Osteocyte (in vitro differentiated cells): ENCODE measurements at regions not wholly inside any gene's neighbourhood (a gene's known extent, or its start where the extent isn't known, plus 50 kb on each side); places are given as distances from the start of the nearest gene placed in this dataset.
"Not testable (repeated sequence)": the region's sequence is repeated elsewhere in the genome, so short reads cannot be mapped to it uniquely, and the experiment has no call there.

Experiments used
- DNase-seq: peaks from one replicate; pipeline ENCODE4 v3.0.0; 2021; ENCODE audit warnings: mixed read lengths; ENCODE audit not compliant: unreplicated experiment; ENCODE audit errors: extremely low spot score
- H3K27ac Mint-ChIP-seq: one replicate; pipeline ENCODE4 v1.8.0; 2021; ENCODE audit warnings: mild to moderate bottlenecking, mixed read lengths; ENCODE audit not compliant: unreplicated experiment
- H3K27me3 Mint-ChIP-seq: one replicate; pipeline ENCODE4 v1.8.0; 2021; ENCODE audit warnings: mixed read lengths; ENCODE audit not compliant: unreplicated experiment
- H3K36me3 Mint-ChIP-seq: one replicate; pipeline ENCODE4 v1.8.0; 2021; ENCODE audit warnings: mixed read lengths; ENCODE audit not compliant: unreplicated experiment
- H3K4me1 Mint-ChIP-seq: one replicate; pipeline ENCODE4 v1.8.0; 2021; ENCODE audit warnings: mixed read lengths; ENCODE audit not compliant: unreplicated experiment
- H3K4me3 Mint-ChIP-seq: one replicate; pipeline ENCODE4 v1.8.0; 2021; ENCODE audit warnings: mild to moderate bottlenecking, moderate library complexity, mixed read lengths; ENCODE audit not compliant: unreplicated experiment
- H3K9me3 Mint-ChIP-seq: one replicate; pipeline ENCODE4 v1.8.0; 2021; ENCODE audit warnings: mixed read lengths; ENCODE audit not compliant: unreplicated experiment
- CTCF ChIP-seq: fragments of 200-600 bp; sonication (generic); IDR thresholded peaks from 2 replicates; pipeline ENCODE4 v1.5.0; 2021; ENCODE audit warnings: antibody characterized with exemption, mild to moderate bottlenecking, moderate library complexity

GRCh38 chr1:176374967-176375569, 87.9 kb upstream of the PAPPA2 start:
- peak; percentile 89 for DNase-seq
- no peaks in the 10 kb centered on the region for H3K4me1 Mint-ChIP-seq
- peak; percentile 86 for TF ChIP-seq CTCF
- H3K36me3 Mint-ChIP-seq: no peaks in the 10 kb centered on the region
- no peaks in the 10 kb centered on the region for H3K9me3 Mint-ChIP-seq
- no peak overlapping the region for H3K4me3 Mint-ChIP-seq
- no peak overlapping the region for H3K27ac Mint-ChIP-seq
- no peaks in the 10 kb centered on the region for H3K27me3 Mint-ChIP-seq

- Mint-ChIP-seq H3K36me3 (no peaks in the 10 kb centered on the region), H3K9me3 (no peaks in the 10 kb centered on the region), H3K27ac (no peak overlapping the region), H3K4me1 (no peaks in the 10 kb centered on the region), H3K27me3 (no peaks in the 10 kb centered on the region), H3K4me3 (no peak overlapping the region)
- TF ChIP-seq CTCF: no peak
- no peak for DNase-seq
Measured at GRCh38 chr1:176364236-176364905, 98.6 kb upstream of the PAPPA2 start.

- peaks cover 47% of the 10 kb centered on the region for H3K9me3 Mint-ChIP-seq
- H3K36me3 Mint-ChIP-seq, H3K27ac Mint-ChIP-seq, H3K27me3 Mint-ChIP-seq, H3K4me1 Mint-ChIP-seq, DNase-seq, H3K4me3 Mint-ChIP-seq: not testable (repeated sequence)
Measured at GRCh38 chr1:176349135-176349715, 113.8 kb upstream of the PAPPA2 start.

- no peaks in the 10 kb centered on the region for H3K36me3 Mint-ChIP-seq
- no peak overlapping the region for H3K4me3 Mint-ChIP-seq
- H3K4me1 Mint-ChIP-seq: no peaks in the 10 kb centered on the region
- no peak overlapping the region for H3K27ac Mint-ChIP-seq
- peaks cover 25% of the 10 kb centered on the region for H3K9me3 Mint-ChIP-seq
- H3K27me3 Mint-ChIP-seq: no peaks in the 10 kb centered on the region
- TF ChIP-seq CTCF: no peak
- no peak for DNase-seq
Measured at GRCh38 chr1:176341656-176342055, 121.3 kb upstream of the PAPPA2 start.

GRCh38 chr1:176338877-176339276, 124.1 kb upstream of the PAPPA2 start:
- H3K9me3 Mint-ChIP-seq: peaks cover 14% of the 10 kb centered on the region
- TF ChIP-seq CTCF: no peak
- H3K4me3 Mint-ChIP-seq: no peak overlapping the region
- H3K27ac Mint-ChIP-seq: no peak overlapping the region
- DNase-seq: no peak
- H3K4me1 Mint-ChIP-seq: no peaks in the 10 kb centered on the region
- no peaks in the 10 kb centered on the region for H3K27me3 Mint-ChIP-seq
- no peaks in the 10 kb centered on the region for H3K36me3 Mint-ChIP-seq
